Osteocyte (in vitro differentiated cells): ENCODE measurements at regions not wholly inside any gene's neighbourhood (a gene's known extent, or its start where the extent isn't known, plus 50 kb on each side); places are given as distances from the start of the nearest gene placed in this dataset.
A peak's percentile ranks its signal among the peaks of the same experiment; 100 is the strongest.
"Not testable (repeated sequence)": the region's sequence is repeated elsewhere in the genome, so short reads cannot be mapped to it uniquely, and the experiment has no call there.

Experiments used
- DNase-seq: peaks from one replicate; pipeline ENCODE4 v3.0.0; 2021; ENCODE audit warnings: mixed read lengths; ENCODE audit not compliant: unreplicated experiment; ENCODE audit errors: extremely low spot score
- H3K27ac Mint-ChIP-seq: one replicate; pipeline ENCODE4 v1.8.0; 2021; ENCODE audit warnings: mild to moderate bottlenecking, mixed read lengths; ENCODE audit not compliant: unreplicated experiment
- H3K27me3 Mint-ChIP-seq: one replicate; pipeline ENCODE4 v1.8.0; 2021; ENCODE audit warnings: mixed read lengths; ENCODE audit not compliant: unreplicated experiment
- H3K36me3 Mint-ChIP-seq: one replicate; pipeline ENCODE4 v1.8.0; 2021; ENCODE audit warnings: mixed read lengths; ENCODE audit not compliant: unreplicated experiment
- H3K4me1 Mint-ChIP-seq: one replicate; pipeline ENCODE4 v1.8.0; 2021; ENCODE audit warnings: mixed read lengths; ENCODE audit not compliant: unreplicated experiment
- H3K4me3 Mint-ChIP-seq: one replicate; pipeline ENCODE4 v1.8.0; 2021; ENCODE audit warnings: mild to moderate bottlenecking, moderate library complexity, mixed read lengths; ENCODE audit not compliant: unreplicated experiment
- H3K9me3 Mint-ChIP-seq: one replicate; pipeline ENCODE4 v1.8.0; 2021; ENCODE audit warnings: mixed read lengths; ENCODE audit not compliant: unreplicated experiment
- CTCF ChIP-seq: fragments of 200-600 bp; sonication (generic); IDR thresholded peaks from 2 replicates; pipeline ENCODE4 v1.5.0; 2021; ENCODE audit warnings: antibody characterized with exemption, mild to moderate bottlenecking, moderate library complexity

- H3K4me1 Mint-ChIP-seq = peaks cover 14% of the 10 kb centered on the region
- no peaks in the 10 kb centered on the region for H3K36me3 Mint-ChIP-seq
- H3K9me3 Mint-ChIP-seq = peaks cover 20% of the 10 kb centered on the region
- TF ChIP-seq CTCF = no peak
- H3K27me3 Mint-ChIP-seq = no peaks in the 10 kb centered on the region
- H3K4me3 Mint-ChIP-seq = no peak overlapping the region
- no peak for DNase-seq
- H3K27ac Mint-ChIP-seq = no peak overlapping the region
Observed at GRCh38 chr3:102036472-102036871, 187.2 kb downstream of the NFKBIZ start.

GRCh38 chr3:102037209-102037608 lies 187.9 kb downstream of the NFKBIZ start:
- Mint-ChIP-seq H3K27me3 (no peaks in the 10 kb centered on the region), H3K4me3 (no peak overlapping the region), H3K4me1 (peaks cover 14% of the 10 kb centered on the region), H3K36me3 (no peaks in the 10 kb centered on the region), H3K9me3 (peaks cover 20% of the 10 kb centered on the region), H3K27ac (peak overlapping the region; percentile 46)
- no peak for TF ChIP-seq CTCF
- DNase-seq = no peak

- H3K27ac Mint-ChIP-seq = peak overlapping the region; percentile 46
- H3K4me3 Mint-ChIP-seq = no peak overlapping the region
Observed at GRCh38 chr3:102037791-102038190, 188.5 kb downstream of the NFKBIZ start.

GRCh38 chr3:102038477-102039142 lies 189.3 kb downstream of the NFKBIZ start:
- Mint-ChIP-seq H3K36me3 (no peaks in the 10 kb centered on the region), H3K9me3 (peaks cover 25% of the 10 kb centered on the region), H3K4me1 (peaks cover 14% of the 10 kb centered on the region), H3K4me3 (no peak overlapping the region), H3K27me3 (no peaks in the 10 kb centered on the region), H3K27ac (no peak overlapping the region)
- TF ChIP-seq CTCF = no peak
- no peak for DNase-seq

More at GRCh38 chr3:102037791-102038190, 188.5 kb downstream of the NFKBIZ start:
- Mint-ChIP-seq H3K4me1 (peaks cover 14% of the 10 kb centered on the region), H3K9me3 (peaks cover 25% of the 10 kb centered on the region), H3K27me3 (no peaks in the 10 kb centered on the region), H3K36me3 (no peaks in the 10 kb centered on the region)
- no peak for DNase-seq
- TF ChIP-seq CTCF = no peak

- not testable (repeated sequence) for H3K36me3 Mint-ChIP-seq, H3K4me3 Mint-ChIP-seq, H3K27ac Mint-ChIP-seq, DNase-seq, H3K27me3 Mint-ChIP-seq
- Mint-ChIP-seq H3K9me3 (peaks cover 25% of the 10 kb centered on the region), H3K4me1 (peaks cover 14% of the 10 kb centered on the region)
Observed at GRCh38 chr3:102040144-102040543, 190.8 kb downstream of the NFKBIZ start.
